Activated CD4-positive, alpha-beta T cell treated with anti-CD3 and anti-CD28 coated beads, Interleukin-2, Interleukin-4, amounts not matched to agents 100 ng/mL and 50 ng/mL, durations not matched to agents 16 hours and 8 hours (primary cell): ENCODE measurements at regions not wholly inside any gene's neighbourhood (a gene's known extent, or its start where the extent isn't known, plus 50 kb on each side); places are given as distances from the start of the nearest gene placed in this dataset.

Experiments
- DNase-seq: peaks from one replicate; pipeline ENCODE4 v3.0.0-alpha.2; 2020; ENCODE audit warnings: low spot score

- DNase-seq, result no peak
These were observed 95.4 kb upstream of the CYP1B1 start for GRCh38 chr2:38171208-38171855.

GRCh38 chr2:38170733-38171132 is 94.8 kb upstream of the CYP1B1 start:
- DNase-seq, result no peak

GRCh38 chr2:38170067-38170466 is 94.1 kb upstream of the CYP1B1 start:
- DNase-seq, result no peak

- no peak for DNase-seq
These were observed 92.9 kb upstream of the CYP1B1 start for GRCh38 chr2:38168710-38169480.

- DNase-seq, result no peak
These were observed 92.0 kb upstream of the CYP1B1 start for GRCh38 chr2:38167968-38168350.

DNA sequence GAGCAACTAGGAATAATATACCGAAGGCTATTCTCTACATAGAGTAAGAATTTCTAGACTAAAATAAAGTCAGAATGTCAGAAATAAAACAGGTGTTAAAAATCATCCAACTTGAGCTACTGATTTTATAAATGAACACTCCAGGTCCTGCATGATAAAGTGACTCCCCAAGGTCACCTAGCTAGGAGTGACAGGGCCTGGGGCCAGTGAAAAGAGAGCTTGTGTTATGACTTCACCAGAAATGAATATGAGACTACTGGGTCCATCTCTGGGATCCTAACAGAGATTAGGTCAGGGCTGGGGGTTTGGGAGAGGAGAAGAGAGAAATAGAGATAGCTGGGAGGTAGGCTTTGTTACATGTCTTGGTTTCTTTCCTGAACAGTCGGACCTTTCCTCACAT is 89.7 kb upstream of the CYP1B1 start:
- DNase-seq, result no peak

- DNase-seq, result no peak
These were observed 88.9 kb upstream of the CYP1B1 start for GRCh38 chr2:38164881-38165280.

DNA sequence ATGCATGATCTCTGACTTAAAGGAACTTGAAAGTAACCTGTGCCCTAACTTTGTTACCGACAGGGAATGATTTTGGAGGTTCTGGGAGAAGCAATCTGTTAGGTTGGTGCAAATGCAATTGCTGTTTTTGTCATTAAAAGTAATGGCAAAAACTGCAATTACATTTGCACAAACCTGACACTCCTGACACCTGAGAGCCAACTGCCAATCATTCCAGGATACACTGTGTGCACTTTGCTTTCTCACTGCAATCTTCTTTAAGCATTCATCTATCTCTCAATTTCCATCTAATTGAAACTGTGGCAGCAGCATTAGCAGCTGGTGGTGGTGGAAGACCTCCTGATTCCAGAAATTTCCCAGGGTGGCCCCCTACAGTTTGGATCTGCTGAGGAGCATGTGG is 87.6 kb upstream of the CYP1B1 start:
- no peak for DNase-seq

DNA sequence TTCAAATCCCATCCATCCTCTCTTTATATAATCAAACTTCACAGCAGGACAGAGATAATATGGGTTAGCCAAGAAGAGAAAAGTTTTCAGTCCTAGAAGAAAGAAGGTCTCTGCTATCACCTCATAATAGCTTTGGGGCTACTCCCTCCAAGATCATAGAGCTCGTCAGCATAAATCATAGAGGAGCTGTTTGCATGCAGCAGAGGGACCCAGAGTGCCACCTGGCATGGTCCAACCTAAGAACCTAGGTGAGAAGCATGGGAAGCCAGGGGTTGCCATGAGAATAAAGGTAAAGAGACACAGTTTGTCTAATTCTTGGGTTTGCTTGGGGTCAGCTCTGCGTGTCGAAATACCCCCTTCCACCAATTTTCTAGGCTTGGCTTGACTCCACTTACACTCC is 87.1 kb upstream of the CYP1B1 start:
- DNase-seq, result no peak

DNA sequence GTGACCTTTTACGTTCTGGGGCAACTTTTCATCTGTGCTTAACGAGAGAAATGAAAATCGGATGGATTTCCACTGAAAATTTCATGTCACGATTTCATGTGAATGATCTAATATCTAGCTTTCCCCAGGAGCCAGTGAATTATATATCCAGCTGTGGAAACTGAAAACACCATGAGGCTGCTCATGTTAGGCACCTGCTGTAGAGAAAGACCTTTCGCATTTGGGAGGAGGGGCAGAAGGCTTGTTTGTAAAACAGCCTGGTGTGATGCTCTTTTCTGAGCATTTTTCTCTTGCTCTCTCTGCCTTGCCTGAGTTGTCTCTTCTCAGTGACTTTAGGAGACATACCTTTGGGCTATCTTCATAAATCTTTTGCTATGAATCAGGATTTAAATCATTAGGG is 84.6 kb upstream of the CYP1B1 start:
- no peak for DNase-seq

DNA sequence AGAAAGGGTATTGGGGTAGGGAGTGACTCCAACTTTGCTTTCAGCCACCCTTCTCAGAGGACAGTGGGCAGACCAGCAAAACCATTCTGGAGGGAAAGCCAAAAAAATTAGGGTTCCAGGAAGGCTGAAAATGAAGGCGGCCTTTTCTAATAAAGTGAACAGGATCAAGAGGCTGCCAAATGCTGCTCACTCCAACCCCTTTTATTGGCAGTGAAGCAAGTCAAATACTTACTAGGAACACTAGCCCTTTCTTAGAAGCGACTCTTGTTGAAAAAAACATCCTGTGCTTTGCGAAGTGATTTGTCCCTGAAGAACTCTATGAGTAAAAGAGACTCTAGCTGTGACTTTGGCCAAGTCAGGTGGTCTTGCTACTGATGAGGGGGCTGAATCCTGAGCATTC is 83.6 kb upstream of the CYP1B1 start:
- no peak for DNase-seq

GRCh38 chr2:38159191-38159590 is 83.2 kb upstream of the CYP1B1 start:
- no peak for DNase-seq

DNA sequence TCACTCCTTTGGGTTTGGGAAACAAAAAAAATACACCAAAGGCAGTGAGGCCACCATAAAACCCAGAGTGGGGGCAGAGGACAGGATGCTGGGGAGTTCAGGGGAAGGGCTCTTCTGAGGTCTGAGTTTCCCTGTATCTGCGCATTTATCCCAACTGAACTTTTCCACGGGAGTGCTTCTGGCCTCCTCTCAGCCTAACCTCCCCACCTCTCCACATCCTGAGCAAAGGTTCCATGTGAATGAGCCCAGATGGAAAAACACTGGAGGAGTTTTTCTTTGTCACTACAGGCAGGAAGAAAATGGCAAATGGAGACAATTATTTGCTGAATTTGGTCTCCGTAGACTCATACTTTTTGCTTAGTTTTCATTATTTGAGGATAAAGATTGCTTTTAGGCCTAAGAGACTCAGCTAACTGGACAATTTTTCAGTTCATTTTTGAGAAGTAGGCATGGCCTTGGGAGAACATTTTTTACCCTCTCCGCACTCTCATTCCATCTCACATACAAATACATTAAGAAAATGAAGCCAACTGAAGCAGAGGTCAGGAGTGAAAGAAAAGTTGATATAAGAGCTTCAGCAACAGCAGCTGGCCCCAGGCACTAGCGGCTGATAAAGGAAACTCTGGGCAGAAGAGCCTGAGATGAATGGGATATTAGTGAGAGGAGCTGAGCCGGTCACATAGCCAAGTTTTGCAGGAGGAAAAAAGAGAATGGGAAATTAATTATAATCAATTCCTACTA is 82.6 kb upstream of the CYP1B1 start:
- no peak for DNase-seq

GRCh38 chr2:38156436-38156835 is 80.5 kb upstream of the CYP1B1 start:
- no peak for DNase-seq

GRCh38 chr2:38155015-38155414 is 79.1 kb upstream of the CYP1B1 start:
- no peak for DNase-seq

DNA sequence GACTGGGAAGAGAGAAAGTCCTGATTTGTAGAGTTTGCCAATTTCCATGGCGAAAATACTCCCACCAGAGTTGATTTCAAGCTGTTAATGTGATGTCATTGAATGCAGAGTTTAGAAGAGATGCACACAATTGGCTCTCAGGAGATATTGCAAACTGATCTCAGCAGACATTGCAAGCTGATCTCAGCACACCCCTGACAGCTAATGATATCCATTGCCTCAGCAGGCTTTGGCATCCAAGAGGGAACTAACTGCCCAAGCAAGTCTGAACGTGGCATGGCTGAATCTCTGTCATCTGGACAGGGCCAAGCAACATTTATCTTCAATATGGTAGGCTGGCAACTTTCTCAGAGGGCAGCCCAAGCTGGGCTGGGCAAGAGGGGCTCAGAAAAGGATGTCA is 78.4 kb upstream of the CYP1B1 start:
- DNase-seq, result no peak

DNA sequence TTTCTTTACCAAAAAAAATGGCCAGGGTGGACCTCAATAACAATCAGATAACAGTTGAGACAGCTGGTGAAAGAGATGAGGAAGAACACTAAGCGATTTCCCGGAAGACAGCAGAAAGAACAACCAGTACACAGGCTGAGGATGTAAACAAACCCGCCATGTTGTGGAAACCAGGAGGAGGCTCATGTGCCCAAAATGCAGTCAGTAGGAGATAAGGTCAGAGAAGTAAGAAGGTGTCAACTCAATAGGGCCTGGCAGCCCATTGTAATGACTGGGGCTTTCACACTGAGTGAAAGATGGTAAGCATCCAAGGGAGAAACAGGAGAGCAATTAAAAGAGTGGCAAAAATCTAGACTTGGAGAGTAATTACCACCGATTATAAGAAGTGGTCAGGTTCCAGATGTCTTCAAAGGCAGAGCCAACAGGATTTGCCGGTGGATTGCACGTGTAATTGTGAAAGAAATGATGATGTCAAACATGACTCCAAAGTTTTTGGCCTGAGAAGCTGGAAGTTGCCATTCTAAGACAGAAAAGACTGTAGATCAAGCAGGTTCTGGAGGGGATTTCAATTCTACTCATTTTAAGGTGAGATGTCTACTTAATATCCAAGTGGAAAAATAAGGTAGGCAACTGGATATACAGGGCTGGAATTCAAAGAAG is 77.7 kb upstream of the CYP1B1 start:
- no peak for DNase-seq

DNA sequence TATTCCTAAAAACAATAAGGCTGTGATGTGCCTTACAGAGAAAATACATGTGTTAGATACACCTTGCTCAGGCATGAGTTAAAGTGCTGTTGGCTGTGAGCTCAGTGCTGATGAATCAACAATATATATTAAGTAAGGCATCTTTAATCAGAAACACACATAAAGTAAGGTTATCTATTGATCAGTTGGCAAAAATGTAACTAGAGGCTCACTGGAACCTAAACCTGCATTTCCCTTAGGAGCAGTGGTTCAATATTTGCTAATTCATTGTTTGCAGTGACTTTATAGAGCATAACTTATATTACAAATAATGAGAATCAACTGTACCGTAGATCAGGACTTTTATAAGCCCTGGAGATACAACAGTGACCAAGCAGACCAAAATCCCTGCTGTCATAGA is 77.0 kb upstream of the CYP1B1 start:
- DNase-seq, result no peak

DNA sequence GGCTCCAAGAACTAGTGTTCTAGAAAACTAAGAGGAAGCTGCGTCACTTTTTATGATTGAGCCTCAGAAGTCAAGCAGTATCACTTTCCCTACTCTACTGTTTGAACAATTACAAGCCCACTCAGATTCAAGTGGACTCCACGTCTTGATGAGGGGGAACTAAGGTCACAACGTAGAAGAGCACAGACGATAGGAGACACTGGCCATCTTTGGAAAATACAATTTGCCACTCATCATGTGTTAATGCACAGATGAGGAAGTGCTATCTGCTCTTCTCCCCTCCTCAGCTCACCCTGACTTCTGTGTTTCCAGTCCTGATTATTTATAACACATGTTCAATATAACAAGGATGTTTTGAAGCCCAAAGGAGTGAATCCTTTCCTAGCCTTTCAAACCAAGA is 76.1 kb upstream of the CYP1B1 start:
- no peak for DNase-seq

GRCh38 chr2:38149531-38149930 is 73.6 kb upstream of the CYP1B1 start:
- DNase-seq, result no peak

- DNase-seq, result no peak
These were observed 72.5 kb upstream of the CYP1B1 start for GRCh38 chr2:38148501-38148900.

GRCh38 chr2:38147333-38148121 is 71.6 kb upstream of the CYP1B1 start:
- DNase-seq, result no peak
